SK-N-MC (cell line): ENCODE measurements at regions not wholly inside any gene's neighbourhood (a gene's known extent, or its start where the extent isn't known, plus 50 kb on each side); places are given as distances from the start of the nearest gene placed in this dataset.

Experiments used
- DNase-seq: peaks from one replicate; pipeline ENCODE4 v3.0.0-alpha.2; 2011; ENCODE audit warnings: low read depth, low spot score
- H3K27ac ChIP-seq: fragments of 200-600 bp; sonication (generic); 2 replicates; pipeline ENCODE4 v1.5.1; 2016; ENCODE audit warnings: mixed run types
- H3K36me3 ChIP-seq: fragments of 200-600 bp; sonication (generic); 2 replicates; pipeline ENCODE4 v1.6.1; 2017; ENCODE audit warnings: antibody characterized with exemption, low read length, mixed read lengths; ENCODE audit not compliant: insufficient read depth
- H3K4me3 ChIP-seq: fragments of 200-600 bp; sonication (generic); 2 replicates; pipeline ENCODE4 v1.5.1; 2016
- H3K9ac ChIP-seq: fragments of 200-600 bp; sonication (generic); 2 replicates; pipeline ENCODE4 v1.8.0; 2017; ENCODE audit warnings: mixed run types, mixed read lengths; ENCODE audit not compliant: insufficient read length
- H3K9me3 ChIP-seq: fragments of 200-600 bp; sonication (generic); 2 replicates; pipeline ENCODE4 v1.6.1; 2017; ENCODE audit warnings: low read depth, mild to moderate bottlenecking, antibody characterized with exemption, low read length, moderate library complexity, mixed read lengths
- EZH2 ChIP-seq: fragments of 200-600 bp; sonication (generic); IDR thresholded peaks from one replicate; pipeline ENCODE4 v1.6.1; 2017; ENCODE audit warnings: antibody characterized with exemption
- FOXP2 ChIP-seq: optimal IDR thresholded peaks from 2 replicates; pipeline ENCODE3; 2011; ENCODE audit warnings: mild to moderate bottlenecking, moderate library complexity; ENCODE audit not compliant: insufficient read depth; ENCODE audit errors: extremely low read length, control extremely low read depth
- POLR2AphosphoS5 ChIP-seq: IDR thresholded peaks from 2 replicates; pipeline ENCODE4 v1.6.1; 2012; ENCODE audit warnings: mild to moderate bottlenecking, low read depth, low read length, borderline replicate concordance

DNA sequence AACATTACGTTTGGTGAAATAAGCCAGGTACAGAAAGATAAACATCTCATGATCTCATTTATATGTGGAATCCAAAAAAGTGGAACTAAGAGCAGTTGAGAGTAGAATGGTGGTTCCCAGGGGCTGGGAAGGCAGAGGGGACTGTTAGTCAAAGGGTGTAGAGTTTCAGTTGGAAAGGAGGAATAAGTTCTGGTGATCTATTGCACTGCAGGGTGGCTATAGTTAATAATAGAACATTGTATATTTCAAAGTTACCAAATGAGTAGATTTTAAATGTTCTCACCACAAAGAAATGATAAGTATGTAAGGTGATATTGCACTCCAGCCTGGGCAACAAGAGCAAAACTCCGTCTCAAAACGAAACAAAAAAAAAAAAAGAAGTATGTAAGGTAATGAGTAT, 260.1 kb upstream of the RAB6C start:
- no peak for DNase-seq
- Histone ChIP-seq H3K9me3 (no peaks in the 10 kb centered on the region), H3K9ac (no peak overlapping the region), H3K4me3 (no peak overlapping the region), H3K36me3 (no peaks in the 10 kb centered on the region), H3K27ac (no peak overlapping the region)
- TF ChIP-seq EZH2 (no peak), POLR2AphosphoS5 (no peak), FOXP2 (no peak)

DNA sequence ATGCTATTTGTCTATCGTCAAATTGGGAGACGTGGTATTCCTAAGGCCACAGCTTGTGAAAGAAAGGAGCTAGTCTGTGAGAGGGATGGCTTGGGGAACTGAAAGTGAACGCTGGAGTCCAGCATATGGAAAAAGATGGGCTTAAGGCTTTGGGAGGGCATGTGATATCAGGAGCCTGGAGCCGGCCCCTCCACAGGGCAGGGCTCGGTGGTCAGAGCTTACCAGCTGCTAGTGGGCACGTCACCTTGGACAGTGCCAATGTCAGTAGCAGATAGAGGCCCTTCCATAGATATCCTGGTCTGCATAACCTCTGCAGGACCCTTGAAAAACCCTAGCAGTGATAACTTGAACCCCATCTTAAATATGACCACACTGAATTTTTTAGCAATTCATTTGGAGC, 259.1 kb upstream of the RAB6C start:
- no peak for DNase-seq
- TF ChIP-seq POLR2AphosphoS5, result no peak
- TF ChIP-seq EZH2, result no peak
- TF ChIP-seq FOXP2, result no peak
- Histone ChIP-seq H3K36me3 (no peaks in the 10 kb centered on the region), H3K9me3 (no peaks in the 10 kb centered on the region), H3K4me3 (no peak overlapping the region), H3K27ac (no peak overlapping the region), H3K9ac (no peak overlapping the region)

DNA sequence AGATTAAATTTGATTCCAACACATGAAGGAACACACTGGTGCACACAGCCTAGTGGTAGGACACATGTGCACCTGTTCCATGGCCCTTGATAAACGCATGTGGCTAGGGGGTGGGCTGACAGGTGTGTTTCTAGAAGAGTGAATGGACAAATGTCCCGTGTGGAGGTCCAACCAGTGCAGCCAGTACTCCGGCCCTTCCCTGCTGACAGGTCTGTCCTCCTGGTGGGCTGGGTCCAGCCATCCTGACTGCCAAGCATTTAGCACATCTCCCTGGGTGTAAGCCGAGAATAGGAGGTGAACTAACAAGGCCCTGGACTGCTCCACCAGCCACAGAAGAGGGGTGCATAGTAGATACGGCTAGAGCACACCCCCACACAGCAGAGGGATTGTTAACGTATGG, 258.7 kb upstream of the RAB6C start:
- no peak for DNase-seq
- H3K9ac ChIP-seq, result no peak overlapping the region
- no peak overlapping the region for H3K27ac ChIP-seq
- no peak for TF ChIP-seq EZH2
- no peak for TF ChIP-seq FOXP2
- no peak for TF ChIP-seq POLR2AphosphoS5
- no peak overlapping the region for H3K4me3 ChIP-seq
- H3K9me3 ChIP-seq, result no peaks in the 10 kb centered on the region
- H3K36me3 ChIP-seq, result no peaks in the 10 kb centered on the region

DNA sequence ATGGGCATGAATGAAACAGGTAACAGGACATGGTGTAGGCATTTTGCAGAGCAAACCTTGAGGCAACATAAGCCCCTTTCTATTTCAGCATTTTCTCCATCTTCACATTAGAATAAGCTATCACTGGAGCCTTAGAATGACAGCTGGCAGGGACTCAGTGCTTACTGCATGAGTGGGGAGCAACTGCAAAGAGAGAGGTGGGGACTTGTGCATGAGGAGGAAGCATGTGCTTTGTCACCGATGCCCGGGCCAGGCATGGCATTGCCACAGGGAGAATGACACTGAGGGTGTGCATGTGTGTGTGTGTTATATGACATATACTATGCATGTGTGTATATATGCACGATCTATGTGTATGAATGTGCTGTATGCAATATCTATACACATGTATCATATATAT, 258.2 kb upstream of the RAB6C start:
- TF ChIP-seq FOXP2, result no peak
- TF ChIP-seq EZH2, result no peak
- no peak for TF ChIP-seq POLR2AphosphoS5
- no peak overlapping the region for H3K9ac ChIP-seq
- no peak overlapping the region for H3K4me3 ChIP-seq
- no peaks in the 10 kb centered on the region for H3K36me3 ChIP-seq
- H3K27ac ChIP-seq, result no peak overlapping the region
- DNase-seq, result no peak
- H3K9me3 ChIP-seq, result no peaks in the 10 kb centered on the region

DNA sequence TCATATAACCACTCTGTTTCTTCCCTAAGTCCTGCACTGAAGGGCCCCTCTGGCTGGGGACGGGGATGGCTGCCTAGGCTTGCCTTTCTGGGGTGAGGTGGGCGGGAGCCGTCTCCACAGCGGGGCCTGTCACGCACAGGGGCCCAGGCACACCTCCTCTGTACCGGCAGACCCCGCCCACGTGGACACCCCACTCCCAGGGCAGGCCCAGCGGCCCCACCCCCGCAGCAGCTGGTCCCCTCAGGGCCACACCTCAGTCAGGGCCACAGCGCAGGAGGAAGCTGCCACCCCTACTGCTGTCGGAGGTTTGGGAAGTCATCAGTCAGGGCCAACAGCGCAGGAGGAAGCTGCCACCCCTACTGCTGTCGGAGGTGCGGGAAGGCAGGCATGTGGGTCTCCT, 257.6 kb upstream of the RAB6C start:
- Histone ChIP-seq H3K9ac (no peak overlapping the region), H3K9me3 (no peaks in the 10 kb centered on the region), H3K4me3 (no peak overlapping the region), H3K36me3 (no peaks in the 10 kb centered on the region), H3K27ac (no peak overlapping the region)
- DNase-seq, result no peak
- TF ChIP-seq POLR2AphosphoS5 (no peak), FOXP2 (no peak), EZH2 (no peak)

DNA sequence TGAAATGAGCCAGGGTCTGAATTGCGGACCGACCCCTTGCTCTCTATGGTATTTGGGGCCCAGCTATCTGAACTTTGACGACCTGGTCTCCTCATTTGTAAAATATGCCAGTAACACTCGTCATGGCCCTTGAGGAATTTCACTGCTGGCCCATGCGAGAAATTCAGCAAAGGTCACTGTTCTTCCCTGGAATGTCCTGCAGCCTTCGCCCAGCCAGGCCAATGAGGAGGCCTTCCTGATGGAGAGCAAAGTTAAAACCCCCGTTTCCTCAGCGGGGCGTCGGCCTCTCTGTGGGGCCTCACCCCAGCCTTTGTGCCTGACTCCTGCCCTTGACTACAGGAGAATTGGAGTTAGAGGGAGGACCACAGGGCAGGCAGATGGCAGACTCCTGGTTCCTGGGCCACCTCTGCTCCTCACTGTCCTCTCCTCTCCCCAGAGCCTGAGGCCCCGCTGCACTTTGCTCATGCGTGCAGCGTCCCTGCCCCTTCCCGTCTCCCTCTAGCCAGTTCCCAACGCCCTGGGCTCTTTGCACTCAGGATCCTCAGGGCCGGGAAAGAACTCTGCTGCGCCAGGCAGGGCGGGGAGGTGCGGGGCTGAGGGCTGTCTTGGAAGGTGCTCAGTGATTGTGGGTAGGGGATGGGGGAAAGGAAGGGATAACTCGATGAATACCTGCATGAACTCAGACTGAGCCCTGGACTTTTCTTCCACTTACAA, 257.0 kb upstream of the RAB6C start:
- Histone ChIP-seq H3K9ac (no peak overlapping the region), H3K9me3 (no peaks in the 10 kb centered on the region), H3K27ac (no peak overlapping the region), H3K4me3 (no peak overlapping the region), H3K36me3 (no peaks in the 10 kb centered on the region)
- TF ChIP-seq POLR2AphosphoS5, result no peak
- no peak for TF ChIP-seq FOXP2
- TF ChIP-seq EZH2, result no peak
- DNase-seq, result no peak

DNA sequence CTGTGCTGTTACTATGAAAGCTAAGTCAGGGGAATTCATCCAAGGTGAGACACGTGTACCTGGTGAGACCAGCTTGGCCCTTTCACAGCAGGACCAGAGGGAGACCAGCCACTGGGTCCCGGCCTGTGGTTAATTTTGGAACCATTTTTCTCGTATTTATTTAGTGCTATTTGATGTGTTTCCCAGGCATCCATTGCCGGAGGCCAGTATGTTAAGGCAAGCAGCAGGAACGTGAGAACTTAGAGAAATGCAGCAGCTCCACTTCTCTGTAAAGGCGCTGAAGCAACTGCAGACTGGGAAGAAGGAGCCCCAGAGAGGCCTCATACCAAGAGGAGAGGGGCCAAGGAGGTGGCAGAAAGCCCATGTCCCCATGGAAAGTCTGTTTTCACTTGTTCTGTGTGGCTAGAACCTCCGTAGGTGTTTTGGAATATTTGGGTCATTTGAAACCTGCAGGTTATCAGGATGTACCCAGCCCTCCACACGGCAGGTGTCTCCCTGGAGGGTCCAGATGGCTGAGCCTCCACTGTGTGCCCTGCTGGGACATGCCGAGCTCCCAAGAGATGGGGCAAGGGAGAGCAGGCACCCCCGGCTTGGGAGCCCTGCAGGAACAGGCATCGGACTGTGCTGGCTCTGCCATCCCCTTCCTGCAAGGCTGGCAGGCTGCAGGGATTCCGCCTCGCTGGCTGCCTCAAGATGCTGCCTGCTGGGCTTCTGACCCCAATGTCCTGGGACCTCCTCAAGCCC, 256.0 kb upstream of the RAB6C start:
- no peaks in the 10 kb centered on the region for H3K9me3 ChIP-seq
- TF ChIP-seq FOXP2, result no peak
- no peak for TF ChIP-seq EZH2
- TF ChIP-seq POLR2AphosphoS5, result no peak
- H3K36me3 ChIP-seq, result no peaks in the 10 kb centered on the region
- no peak overlapping the region for H3K27ac ChIP-seq
- H3K9ac ChIP-seq, result no peak overlapping the region
- no peak overlapping the region for H3K4me3 ChIP-seq
- DNase-seq, result no peak

DNA sequence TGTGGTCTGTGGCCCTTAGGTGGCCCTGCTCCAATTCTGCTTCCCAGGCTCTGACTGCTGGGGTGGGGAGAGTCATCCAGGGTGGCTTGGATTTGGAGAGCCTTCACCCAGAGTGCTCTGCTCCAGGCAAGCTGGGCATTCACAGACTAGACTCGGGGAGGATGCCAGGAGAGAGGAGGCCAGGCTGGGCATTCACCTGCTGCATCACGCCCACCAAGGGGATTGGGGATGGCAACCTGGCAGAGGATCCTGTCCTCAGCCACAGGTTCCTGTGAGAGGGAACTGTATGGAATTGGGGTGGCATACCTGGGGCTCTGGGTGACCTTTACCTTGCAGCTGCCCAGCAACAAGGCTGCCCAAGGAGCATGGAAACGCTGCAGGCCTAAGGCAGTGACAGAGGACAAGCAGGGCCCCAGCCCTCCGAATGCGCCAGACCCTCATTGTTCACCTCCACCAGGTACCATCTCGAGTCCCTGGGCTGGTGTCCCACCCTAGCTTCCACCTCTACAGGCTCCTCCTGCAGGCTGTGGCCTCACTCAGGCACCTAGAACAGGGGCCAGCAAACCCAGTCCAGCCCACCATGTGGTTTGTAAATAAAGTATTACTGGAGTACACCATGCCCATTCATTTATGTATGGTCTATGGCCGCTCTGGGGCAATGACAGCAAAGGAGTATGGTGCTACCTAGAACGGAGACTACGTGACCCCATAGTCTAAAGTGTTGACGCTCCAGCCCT, 255.3 kb upstream of the RAB6C start:
- TF ChIP-seq POLR2AphosphoS5, result no peak
- TF ChIP-seq FOXP2, result no peak
- TF ChIP-seq EZH2, result no peak
- Histone ChIP-seq H3K9ac (no peak overlapping the region), H3K4me3 (no peak overlapping the region), H3K27ac (no peak overlapping the region), H3K9me3 (no peaks in the 10 kb centered on the region), H3K36me3 (no peaks in the 10 kb centered on the region)
- DNase-seq, result no peak

DNA sequence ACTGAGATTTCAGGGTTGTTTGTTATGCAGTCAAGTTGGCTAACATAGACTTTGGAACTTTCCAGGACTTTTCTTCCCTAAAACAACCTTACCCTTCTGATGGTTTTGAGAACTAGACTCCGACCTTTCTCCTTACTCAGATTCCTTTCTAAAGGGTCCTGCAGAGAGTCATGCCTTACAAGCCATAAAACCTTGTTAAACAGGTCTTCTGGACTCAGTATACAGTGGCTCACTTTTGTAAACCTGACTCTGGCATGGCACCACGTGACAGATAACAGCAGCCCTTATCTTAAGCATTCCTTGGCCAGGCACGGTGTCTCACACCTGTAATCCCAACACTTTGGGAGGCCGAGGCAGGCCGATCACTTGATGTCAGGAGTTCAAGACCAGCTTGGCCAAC, 253.2 kb upstream of the RAB6C start:
- H3K27ac ChIP-seq, result no peak overlapping the region
- no peak overlapping the region for H3K9ac ChIP-seq
- no peaks in the 10 kb centered on the region for H3K9me3 ChIP-seq
- TF ChIP-seq POLR2AphosphoS5 (no peak), FOXP2 (no peak), EZH2 (no peak)
- no peak for DNase-seq
- H3K36me3 ChIP-seq, result no peaks in the 10 kb centered on the region
- H3K4me3 ChIP-seq, result no peak overlapping the region
